HG03521 (cell line): ENCODE measurements at regions not wholly inside any gene's neighbourhood (a gene's known extent, or its start where the extent isn't known, plus 50 kb on each side); places are given as distances from the start of the nearest gene placed in this dataset.

ENCODE experiments used
- ATAC-seq: cut with Tn5 transposase; IDR thresholded peaks from one replicate; pipeline ENCODE4 v1.9.1; 2021; ENCODE audit warnings: mild to moderate bottlenecking, moderate library complexity; ENCODE audit not compliant: unreplicated experiment

- ATAC-seq, result no peak
Measured at GRCh38 chr17:52762147-52762793, 603.8 kb upstream of the CA10 start.

GRCh38 chr17:52759864-52760263 lies 601.4 kb upstream of the CA10 start:
- ATAC-seq, result no peak

- ATAC-seq, result no peak
Measured at GRCh38 chr17:52758481-52758880, 600.0 kb upstream of the CA10 start.

- no peak for ATAC-seq
Measured at GRCh38 chr17:52756746-52757145, 598.2 kb upstream of the CA10 start.

GRCh38 chr17:52754838-52755237 lies 596.3 kb upstream of the CA10 start:
- no peak for ATAC-seq

GRCh38 chr17:52751051-52751450 lies 592.5 kb upstream of the CA10 start:
- ATAC-seq, result no peak

GRCh38 chr17:52744179-52744578 lies 585.7 kb upstream of the CA10 start:
- ATAC-seq, result no peak

GRCh38 chr17:52740006-52740405 lies 581.5 kb upstream of the CA10 start:
- ATAC-seq, result no peak

- no peak for ATAC-seq
Measured at GRCh38 chr17:52738791-52739190, 580.3 kb upstream of the CA10 start.

GRCh38 chr17:52737071-52737470 lies 578.6 kb upstream of the CA10 start:
- no peak for ATAC-seq

GRCh38 chr17:52732841-52733240 lies 574.3 kb upstream of the CA10 start:
- ATAC-seq, result no peak

GRCh38 chr17:52724578-52724977 lies 566.1 kb upstream of the CA10 start:
- no peak for ATAC-seq

GRCh38 chr17:52721910-52722309 lies 563.4 kb upstream of the CA10 start:
- no peak for ATAC-seq

GRCh38 chr17:52710363-52710901 lies 551.9 kb upstream of the CA10 start:
- no peak for ATAC-seq

GRCh38 chr17:52709724-52710123 lies 551.2 kb upstream of the CA10 start:
- ATAC-seq, result no peak

- ATAC-seq, result no peak
Measured at GRCh38 chr17:52696362-52696761, 537.8 kb upstream of the CA10 start.

- ATAC-seq, result no peak
Measured at GRCh38 chr17:52686140-52686539, 527.6 kb upstream of the CA10 start.

- ATAC-seq, result no peak
Measured at GRCh38 chr17:52681480-52681879, 523.0 kb upstream of the CA10 start.

GRCh38 chr17:52678211-52678610 lies 519.7 kb upstream of the CA10 start:
- no peak for ATAC-seq

- ATAC-seq, result no peak
Measured at GRCh38 chr17:52674686-52675085, 516.2 kb upstream of the CA10 start.

GRCh38 chr17:52673791-52674190 lies 515.3 kb upstream of the CA10 start:
- no peak for ATAC-seq

GRCh38 chr17:52666264-52666663 lies 507.8 kb upstream of the CA10 start:
- no peak for ATAC-seq

GRCh38 chr17:52660692-52661091 lies 502.2 kb upstream of the CA10 start:
- no peak for ATAC-seq
